OCI-LY3 (cell line): ENCODE measurements at regions not wholly inside any gene's neighbourhood (a gene's known extent, or its start where the extent isn't known, plus 50 kb on each side); places are given as distances from the start of the nearest gene placed in this dataset.

Source experiments
- H2AFZ ChIP-seq: fragments of 200-600, 300-600 bp; shearing (Covaris generic); 2 replicates; pipeline ENCODE4 v1.6.0; 2014; ENCODE audit warnings: antibody characterized with exemption, low read depth, low read length
- H3K27ac ChIP-seq: fragments of 200-600, 300-600 bp; sonication (generic); 2 replicates; pipeline ENCODE4 v1.5.1; 2014; ENCODE audit warnings: mild to moderate bottlenecking, low read length, moderate library complexity, mixed read lengths
- H3K27me3 ChIP-seq: fragments of 200-600, 300-600 bp; sonication (generic); 2 replicates; pipeline ENCODE4 v1.6.1; 2014; ENCODE audit warnings: low read depth, low read length, mixed read lengths
- H3K36me3 ChIP-seq: fragments of 200-600, 300-600 bp; sonication (generic); replicated peaks from 2 replicates; pipeline ENCODE3; 2014; ENCODE audit warnings: low read depth, low read length, mixed read lengths
- H3K4me1 ChIP-seq: fragments of 300-600, 200-600 bp; sonication (generic); 2 replicates; pipeline ENCODE4 v1.6.1; 2014; ENCODE audit warnings: low read length, mixed read lengths
- H3K4me2 ChIP-seq: fragments of 200-600, 300-600 bp; sonication (generic); 2 replicates; pipeline ENCODE4 v1.6.1; 2014; ENCODE audit warnings: low read length, mixed read lengths
- H3K4me3 ChIP-seq: fragments of 300-600, 200-600 bp; sonication (generic); 2 replicates; pipeline ENCODE4 v1.5.1; 2014; ENCODE audit warnings: antibody characterized with exemption, mild to moderate bottlenecking, low read length, moderate library complexity
- H3K79me2 ChIP-seq: fragments of 300-600, 200-600 bp; shearing (Covaris generic); 2 replicates; pipeline ENCODE4 v1.6.1; 2014; ENCODE audit warnings: mild to moderate bottlenecking, low read length, mixed read lengths
- H3K9ac ChIP-seq: fragments of 300-600, 200-600 bp; shearing (Covaris generic); 2 replicates; pipeline ENCODE4 v1.6.0; 2014; ENCODE audit warnings: mild to moderate bottlenecking, low read length, moderate library complexity
- H3K9me3 ChIP-seq: fragments of 200-600, 300-600 bp; shearing (Covaris generic); 2 replicates; pipeline ENCODE4 v1.6.1; 2014; ENCODE audit warnings: low read length, mixed read lengths; ENCODE audit not compliant: insufficient read depth
- H4K20me1 ChIP-seq: fragments of 200-600, 300-600 bp; sonication (generic); 2 replicates; pipeline ENCODE4 v1.6.1; 2016; ENCODE audit warnings: low read length, mixed read lengths; ENCODE audit not compliant: insufficient read depth
- EZH2phosphoT487 ChIP-seq: fragments of 200-600 bp; shearing (Covaris generic); IDR thresholded peaks from 2 replicates; pipeline ENCODE4 v1.6.1; 2018; ENCODE audit warnings: antibody characterized with exemption, mixed run types, low read depth
- TF ChIP-seq, protein P1 (sequence below): fragments of 200-600, 300-600 bp; sonication (generic); IDR thresholded peaks from 2 replicates; pipeline ENCODE4 v1.5.1; 2014; ENCODE audit warnings: antibody characterized with exemption, low read length, low read depth

DNA sequence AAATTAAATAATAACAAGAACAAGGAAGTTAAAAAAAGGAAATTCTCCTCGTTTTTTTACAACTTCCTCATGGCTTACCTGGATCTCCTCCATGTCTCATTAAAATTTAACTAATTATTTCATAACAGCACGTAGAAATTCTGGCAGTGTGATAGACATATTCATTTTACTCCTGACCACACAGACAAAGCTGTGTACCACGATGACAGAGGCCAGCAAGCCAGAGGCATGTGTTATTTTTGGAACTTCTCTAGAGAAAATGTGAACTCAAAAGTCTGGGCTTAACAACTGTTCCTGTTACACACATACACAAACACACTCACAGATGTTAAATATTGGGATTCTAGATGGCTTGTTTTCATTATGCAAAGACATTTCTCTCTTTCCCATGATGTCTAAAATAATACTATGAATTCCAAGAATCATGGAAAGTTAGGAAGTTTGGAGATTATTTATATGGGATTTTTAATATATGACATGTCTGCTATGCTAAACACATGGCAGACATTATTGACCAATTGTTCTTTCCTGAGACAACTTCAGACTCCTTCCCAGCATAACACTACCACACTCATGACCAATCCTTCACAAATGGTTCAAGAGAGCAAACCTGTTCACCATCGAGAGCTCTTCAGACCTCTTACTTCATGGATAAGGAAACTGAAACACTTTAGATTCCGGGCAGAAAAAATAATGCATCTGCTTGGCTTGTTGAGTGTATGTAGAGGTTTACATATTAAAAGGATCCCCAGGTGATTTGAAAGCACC lies 158.7 kb downstream of the DACT1 start:
- Histone ChIP-seq H3K79me2 (no peaks in the 10 kb centered on the region), H3K4me2 (peak overlapping the region; percentile 82), H3K9me3 (no peaks in the 10 kb centered on the region), H3K27me3 (no peaks in the 10 kb centered on the region), H3K4me3 (peak overlapping the region; percentile 64), H3K4me1 (peaks cover 74% of the 10 kb centered on the region), H3K27ac (peak overlapping the region; percentile 92), H3K9ac (peak overlapping the region; percentile 81), H4K20me1 (no peaks in the 10 kb centered on the region), H3K36me3 (no peaks in the 10 kb centered on the region), H2AFZ (no peak overlapping the region)
- TF ChIP-seq, protein P1, sequence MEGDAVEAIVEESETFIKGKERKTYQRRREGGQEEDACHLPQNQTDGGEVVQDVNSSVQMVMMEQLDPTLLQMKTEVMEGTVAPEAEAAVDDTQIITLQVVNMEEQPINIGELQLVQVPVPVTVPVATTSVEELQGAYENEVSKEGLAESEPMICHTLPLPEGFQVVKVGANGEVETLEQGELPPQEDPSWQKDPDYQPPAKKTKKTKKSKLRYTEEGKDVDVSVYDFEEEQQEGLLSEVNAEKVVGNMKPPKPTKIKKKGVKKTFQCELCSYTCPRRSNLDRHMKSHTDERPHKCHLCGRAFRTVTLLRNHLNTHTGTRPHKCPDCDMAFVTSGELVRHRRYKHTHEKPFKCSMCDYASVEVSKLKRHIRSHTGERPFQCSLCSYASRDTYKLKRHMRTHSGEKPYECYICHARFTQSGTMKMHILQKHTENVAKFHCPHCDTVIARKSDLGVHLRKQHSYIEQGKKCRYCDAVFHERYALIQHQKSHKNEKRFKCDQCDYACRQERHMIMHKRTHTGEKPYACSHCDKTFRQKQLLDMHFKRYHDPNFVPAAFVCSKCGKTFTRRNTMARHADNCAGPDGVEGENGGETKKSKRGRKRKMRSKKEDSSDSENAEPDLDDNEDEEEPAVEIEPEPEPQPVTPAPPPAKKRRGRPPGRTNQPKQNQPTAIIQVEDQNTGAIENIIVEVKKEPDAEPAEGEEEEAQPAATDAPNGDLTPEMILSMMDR: no peak
- no peak for TF ChIP-seq EZH2phosphoT487

DNA sequence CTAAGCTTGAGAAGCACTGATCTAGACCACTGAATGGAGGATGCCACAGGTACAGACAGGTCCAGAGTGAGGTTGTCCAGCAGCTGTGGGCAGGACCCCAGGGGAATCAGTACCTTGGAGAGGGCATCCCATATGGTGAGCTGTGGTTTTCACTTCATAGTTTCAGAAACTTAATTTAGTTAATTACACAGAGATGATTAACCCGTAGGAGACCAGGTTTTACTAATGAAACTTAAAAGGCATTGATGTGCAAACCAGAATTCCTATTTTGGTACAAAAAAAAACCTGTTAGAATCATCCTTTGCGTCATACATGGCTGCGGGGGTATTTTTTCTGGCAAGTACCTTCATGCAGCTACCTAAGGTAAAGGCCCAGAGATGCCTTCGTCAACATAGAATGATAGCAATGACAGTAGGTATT lies 159.3 kb downstream of the DACT1 start:
- no peak overlapping the region for H2AFZ ChIP-seq

DNA sequence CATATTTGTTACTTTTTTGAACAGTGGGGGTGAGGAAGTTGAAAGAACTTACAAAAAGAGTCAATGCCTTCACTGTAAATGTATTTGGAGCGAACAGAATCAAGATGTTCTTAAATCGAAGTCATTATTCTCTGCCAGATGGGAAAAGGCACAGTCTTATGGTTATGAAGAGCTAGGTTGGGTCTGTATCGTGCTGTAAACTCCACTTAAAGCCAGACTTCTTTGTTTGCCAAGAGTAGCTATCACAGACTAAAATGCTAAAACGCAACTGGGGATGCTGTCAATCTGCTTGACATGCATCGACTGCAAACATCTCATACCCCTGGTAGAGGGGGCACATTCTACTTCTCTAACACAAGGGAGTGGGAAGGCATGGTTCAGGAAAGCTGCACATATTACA lies 160.4 kb downstream of the DACT1 start:
- Histone ChIP-seq H3K9ac (peak overlapping the region; percentile 78), H3K79me2 (no peaks in the 10 kb centered on the region), H3K4me3 (peak overlapping the region; percentile 55), H3K27ac (peak overlapping the region; percentile 92), H2AFZ (no peak overlapping the region), H3K9me3 (no peaks in the 10 kb centered on the region), H3K4me2 (peak overlapping the region; percentile 65), H3K27me3 (no peaks in the 10 kb centered on the region), H4K20me1 (no peaks in the 10 kb centered on the region), H3K36me3 (no peaks in the 10 kb centered on the region), H3K4me1 (peaks cover 72% of the 10 kb centered on the region)
- TF ChIP-seq, protein P1: peak; percentile 14; the same call in 1 of the 2 replicates
- TF ChIP-seq EZH2phosphoT487: no peak

More for the DNA sequence above, 159.3 kb downstream of the DACT1 start:
- Histone ChIP-seq H3K4me1 (peaks cover 74% of the 10 kb centered on the region), H3K27ac (peak overlapping the region; percentile 92), H3K4me2 (peak overlapping the region; percentile 82), H3K9me3 (no peaks in the 10 kb centered on the region), H3K79me2 (no peaks in the 10 kb centered on the region), H4K20me1 (no peaks in the 10 kb centered on the region), H3K36me3 (no peaks in the 10 kb centered on the region), H3K9ac (peak overlapping the region; percentile 81), H3K27me3 (no peaks in the 10 kb centered on the region), H3K4me3 (peak overlapping the region; percentile 64)
- TF ChIP-seq, protein P1: no peak
- peak; percentile 65; the same call in 1 of the 2 replicates for TF ChIP-seq EZH2phosphoT487

DNA sequence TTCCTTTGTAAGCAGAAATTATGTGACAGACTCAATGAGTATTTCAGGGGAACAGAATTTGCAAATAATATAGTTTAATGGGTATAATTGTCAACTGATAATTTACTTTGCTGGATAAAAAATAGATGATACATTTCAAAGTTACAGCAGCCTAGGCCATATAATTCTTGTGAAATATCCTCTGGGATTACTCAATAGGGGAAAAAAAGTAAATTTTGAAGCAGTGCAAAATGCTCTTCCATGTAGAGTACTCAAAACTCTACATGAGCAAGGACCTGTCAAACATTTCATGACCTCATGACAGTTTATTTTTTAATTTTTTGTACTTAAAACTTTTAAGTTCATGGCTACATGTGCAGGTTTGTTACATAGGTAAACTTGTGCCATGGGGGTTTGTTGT lies 163.3 kb downstream of the DACT1 start:
- Histone ChIP-seq H3K79me2 (no peaks in the 10 kb centered on the region), H3K36me3 (no peaks in the 10 kb centered on the region), H3K4me2 (no peak overlapping the region), H3K27ac (no peak overlapping the region), H3K4me3 (no peak overlapping the region), H2AFZ (no peak overlapping the region), H3K27me3 (no peaks in the 10 kb centered on the region), H3K4me1 (peaks cover 45% of the 10 kb centered on the region), H4K20me1 (no peaks in the 10 kb centered on the region), H3K9ac (no peak overlapping the region), H3K9me3 (no peaks in the 10 kb centered on the region)
- TF ChIP-seq EZH2phosphoT487: no peak
- TF ChIP-seq, protein P1: no peak
